Spleen (tissue), 11 donors: ENCODE measurements at regions not wholly inside any gene's neighbourhood (a gene's known extent, or its start where the extent isn't known, plus 50 kb on each side); places are given as distances from the start of the nearest gene placed in this dataset.

ENCODE experiments used
- DNase-seq: peaks from one replicate; pipeline ENCODE4 v3.0.0-alpha.2; 2020
- H3K27ac ChIP-seq, 8 donors: fragments of 200-600 bp; sonication (generic) in 7 of 8; 1 replicate in 4 of 8; 2 replicates in 4 of 8; pipeline versions ENCODE4 v1.5.0 to v1.8.0; 2016 to 2021; ENCODE audit warnings: inconsistent platforms in 4 of 8, mild to moderate bottlenecking in 4 of 8, moderate library complexity in 1 of 8
- H3K27me3 ChIP-seq, 7 donors: fragments of 200-600 bp; sonication (generic) in 6 of 7; replicated peaks in 1 of 7; 1 replicate in 4 of 7; 2 replicates in 3 of 7; pipeline versions ENCODE4 v1.5.0 to v1.8.0; 2016 to 2021; ENCODE audit warnings: inconsistent platforms in 3 of 7, mild to moderate bottlenecking in 1 of 7
- H3K36me3 ChIP-seq, 6 donors: fragments of 200-600 bp; sonication (generic) in 5 of 6; 1 replicate in 4 of 6; 2 replicates in 2 of 6; pipeline versions ENCODE4 v1.5.0 to v1.8.0; 2016 to 2021; ENCODE audit warnings: inconsistent platforms in 2 of 6
- H3K4me1 ChIP-seq, 6 donors: fragments of 200-600 bp; sonication (generic) in 5 of 6; 1 replicate in 3 of 6; 2 replicates in 3 of 6; pipeline versions ENCODE4 v1.5.0 to v1.8.0; 2016 to 2021; ENCODE audit warnings: inconsistent platforms in 3 of 6
- H3K4me3 ChIP-seq, 8 donors: fragments of 200-600 bp; sonication (generic) in 7 of 8; 1 replicate in 4 of 8; 2 replicates in 4 of 8; pipeline versions ENCODE4 v1.5.0 to v1.8.0; 2016 to 2021; ENCODE audit warnings: inconsistent platforms in 4 of 8, mild to moderate bottlenecking in 4 of 8, moderate library complexity in 2 of 8
- H3K9me3 ChIP-seq, 8 donors: fragments of 200-600 bp; sonication (generic) in 7 of 8; 1 replicate in 4 of 8; 2 replicates in 4 of 8; pipeline versions ENCODE4 v1.5.0 to v1.8.0; 2016 to 2021; ENCODE audit warnings: inconsistent platforms in 4 of 8
- POLR2A ChIP-seq, 3 donors: fragments of 450-650 bp; IDR thresholded peaks; one replicate each; pipeline ENCODE4 v1.5.1; 2017; ENCODE audit warnings: antibody characterized with exemption in 3 of 3, mild to moderate bottlenecking in 1 of 3
- POLR2AphosphoS5 ChIP-seq, 3 donors: sonication (generic); formaldehyde crosslinking; IDR thresholded peaks; one replicate each; pipeline ENCODE4 v1.5.1; 2017; ENCODE audit warnings: antibody characterized with exemption in 3 of 3
- WGBS, 5 donors: extraction: QIAGEN DNeasy Blood & Tissue Kit in 3 of 5; methylation state at CpG; one replicate each; pipeline versions ENCODE4 v1.1.5 to v1.1.7; 2013 to 2018; 5-methylcytosine and 5-hydroxymethylcytosine counted together
- intact Hi-C: fragments of 100-400 bp; cut with DNase I; formaldehyde crosslinking; loops from one replicate; pipeline ENCODE4 v1.15.0; 2023; ENCODE audit warnings: low total_unique reads
- TF ChIP-seq, protein P1 (sequence below), 11 experiments: fragments of 200-600 bp in 7 of 11; fragments of 450-650 bp in 4 of 11; sonication (generic) in 4 of 11; IDR thresholded peaks in 8 of 11; conservative IDR thresholded peaks in 3 of 11; 1 replicate in 7 of 11; 2 replicates in 4 of 11; pipeline versions ENCODE4 v1.4.0 to v1.8.0; 2016 to 2021; ENCODE audit warnings: antibody characterized with exemption in 11 of 11, inconsistent platforms in 4 of 11, mild to moderate bottlenecking in 1 of 11
- donor health status: healthy with polysubstance abuse.
- donor health status: DM: no; HTN: no; CAD: no; lungs with moderate emphysema.
- donor health status: DM: no; HTN: no; CAD: no.
- donor health status: Bipolar disorder and iron deficiency.
- donor health status: healthy.
- donor health status: DM: no; HTN: no; CAD: no.
- donor health status: DM: yes; HTN: yes; CAD: no.

DNA sequence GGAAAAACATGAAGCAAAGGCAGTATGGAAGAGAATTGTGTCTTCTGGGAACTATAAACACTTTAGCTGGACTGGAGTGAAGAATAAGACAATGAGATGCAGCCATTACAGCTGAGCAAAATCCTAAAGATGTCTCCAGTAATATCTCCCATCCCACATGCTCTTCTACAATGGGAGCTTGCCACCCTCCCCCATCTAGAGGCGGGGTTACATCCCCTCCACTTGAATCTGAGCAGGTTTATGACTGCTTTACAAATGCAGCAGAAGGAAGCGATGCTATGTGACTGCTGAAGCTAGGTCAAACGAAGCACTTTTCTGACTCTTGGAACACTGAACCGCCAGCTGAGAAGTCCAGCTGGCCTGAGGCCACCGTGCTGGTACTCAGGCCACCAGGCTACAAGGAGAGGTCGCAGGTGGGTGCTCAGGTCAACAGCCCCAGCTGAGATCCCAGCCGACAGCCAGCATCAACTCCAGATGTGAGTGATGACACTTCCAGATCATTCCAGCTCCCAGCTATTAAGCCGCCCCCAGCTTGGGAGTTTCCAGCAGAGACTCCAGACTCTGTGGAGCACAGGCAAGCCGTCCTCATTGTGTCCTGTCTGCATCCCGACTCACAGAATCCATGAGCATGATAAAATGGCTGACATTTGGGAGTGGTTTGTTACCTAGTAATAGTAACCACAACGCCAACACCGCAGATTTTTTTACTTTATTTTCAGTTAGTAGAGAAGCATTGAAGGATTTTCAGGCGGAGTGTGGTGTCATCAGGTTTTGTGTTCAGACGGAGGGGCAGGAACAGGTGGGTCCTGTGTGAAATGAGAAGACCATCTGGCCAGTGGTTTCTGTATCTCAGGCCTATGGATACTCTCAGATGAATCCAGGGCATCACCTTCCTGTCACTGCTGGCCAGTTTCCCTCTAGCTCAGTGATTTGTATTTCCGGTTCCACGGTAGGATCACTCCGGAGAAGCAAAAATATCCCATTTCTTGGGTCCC lies 89.3 kb downstream of the NPY start:
- no peaks in the 10 kb centered on the region for H3K36me3 ChIP-seq
- no peak overlapping the region for H3K27ac ChIP-seq
- H3K27me3 ChIP-seq: no peaks in the 10 kb centered on the region
- no peak for TF ChIP-seq POLR2AphosphoS5 (IDR thresholded peaks at IDR 0.05)
- TF ChIP-seq, protein P1, sequence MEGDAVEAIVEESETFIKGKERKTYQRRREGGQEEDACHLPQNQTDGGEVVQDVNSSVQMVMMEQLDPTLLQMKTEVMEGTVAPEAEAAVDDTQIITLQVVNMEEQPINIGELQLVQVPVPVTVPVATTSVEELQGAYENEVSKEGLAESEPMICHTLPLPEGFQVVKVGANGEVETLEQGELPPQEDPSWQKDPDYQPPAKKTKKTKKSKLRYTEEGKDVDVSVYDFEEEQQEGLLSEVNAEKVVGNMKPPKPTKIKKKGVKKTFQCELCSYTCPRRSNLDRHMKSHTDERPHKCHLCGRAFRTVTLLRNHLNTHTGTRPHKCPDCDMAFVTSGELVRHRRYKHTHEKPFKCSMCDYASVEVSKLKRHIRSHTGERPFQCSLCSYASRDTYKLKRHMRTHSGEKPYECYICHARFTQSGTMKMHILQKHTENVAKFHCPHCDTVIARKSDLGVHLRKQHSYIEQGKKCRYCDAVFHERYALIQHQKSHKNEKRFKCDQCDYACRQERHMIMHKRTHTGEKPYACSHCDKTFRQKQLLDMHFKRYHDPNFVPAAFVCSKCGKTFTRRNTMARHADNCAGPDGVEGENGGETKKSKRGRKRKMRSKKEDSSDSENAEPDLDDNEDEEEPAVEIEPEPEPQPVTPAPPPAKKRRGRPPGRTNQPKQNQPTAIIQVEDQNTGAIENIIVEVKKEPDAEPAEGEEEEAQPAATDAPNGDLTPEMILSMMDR (IDR thresholded peaks at IDR 0.05 in 8 of 11, conservative IDR thresholded peaks at IDR 0.05 in 3 of 11): no peak
- TF ChIP-seq POLR2A (IDR thresholded peaks at IDR 0.05): no peak
- no peaks in the 10 kb centered on the region for H3K9me3 ChIP-seq
- H3K4me3 ChIP-seq: no peak overlapping the region
- WGBS, 5 donors: 76 to 86% (median 79%) methylated on average over 15 to 17 of the region's 17 CpGs
- intact Hi-C loops: no loop called here
- no peak for DNase-seq
- no peaks in the 10 kb centered on the region for H3K4me1 ChIP-seq

DNA sequence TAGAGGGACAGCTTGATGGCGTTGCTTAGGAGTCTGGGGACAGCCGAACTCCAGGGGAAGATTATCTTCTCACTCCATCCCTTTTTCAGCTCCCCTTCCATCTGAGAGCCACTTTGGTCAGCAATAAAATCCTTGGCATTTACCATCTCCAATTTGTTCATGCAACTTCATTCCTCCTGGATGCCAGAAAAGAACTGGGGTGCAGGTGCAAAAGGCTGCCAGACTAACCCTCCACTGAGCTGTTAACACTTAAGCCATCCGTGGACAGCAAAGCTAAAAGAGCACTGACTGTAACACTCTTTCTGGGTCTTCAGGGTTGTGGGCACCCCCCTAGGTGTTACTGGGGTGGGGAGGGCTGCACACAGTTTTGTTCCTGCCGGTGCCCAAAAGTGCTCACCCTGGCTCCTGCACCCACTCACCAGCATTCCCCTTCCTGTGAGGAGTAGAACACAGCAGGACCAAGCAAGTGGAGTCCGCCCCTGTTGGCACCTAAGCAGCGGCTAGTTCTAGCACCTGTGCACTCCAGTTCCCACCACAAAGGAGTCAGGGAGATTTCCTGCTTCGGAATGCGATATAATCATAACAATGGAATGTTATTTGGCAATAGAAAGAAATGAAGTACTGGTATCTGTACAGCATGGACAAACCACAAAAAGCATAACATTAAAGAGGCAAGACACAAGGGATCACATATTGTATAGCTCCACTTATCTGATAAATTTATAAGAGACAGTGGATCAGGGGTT lies 95.1 kb downstream of the NPY start:
- TF ChIP-seq POLR2A (IDR thresholded peaks at IDR 0.05) (no peak), POLR2AphosphoS5 (IDR thresholded peaks at IDR 0.05) (no peak)
- TF ChIP-seq, protein P1 (IDR thresholded peaks at IDR 0.05 in 8 of 11, conservative IDR thresholded peaks at IDR 0.05 in 3 of 11): no peak
- H3K27me3 ChIP-seq: no peaks in the 10 kb centered on the region
- intact Hi-C loops: no loop called here
- no peak overlapping the region for H3K27ac ChIP-seq
- no peak overlapping the region for H3K4me3 ChIP-seq
- no peaks in the 10 kb centered on the region for H3K4me1 ChIP-seq
- no peak for DNase-seq
- no peaks in the 10 kb centered on the region for H3K36me3 ChIP-seq
- peaks cover 0 to 7% (median 0%) of the 10 kb centered on the region in 8 donors for H3K9me3 ChIP-seq
- WGBS, 5 donors: 74 to 89% (median 85%) methylated on average over 8 of the region's 8 CpGs

DNA sequence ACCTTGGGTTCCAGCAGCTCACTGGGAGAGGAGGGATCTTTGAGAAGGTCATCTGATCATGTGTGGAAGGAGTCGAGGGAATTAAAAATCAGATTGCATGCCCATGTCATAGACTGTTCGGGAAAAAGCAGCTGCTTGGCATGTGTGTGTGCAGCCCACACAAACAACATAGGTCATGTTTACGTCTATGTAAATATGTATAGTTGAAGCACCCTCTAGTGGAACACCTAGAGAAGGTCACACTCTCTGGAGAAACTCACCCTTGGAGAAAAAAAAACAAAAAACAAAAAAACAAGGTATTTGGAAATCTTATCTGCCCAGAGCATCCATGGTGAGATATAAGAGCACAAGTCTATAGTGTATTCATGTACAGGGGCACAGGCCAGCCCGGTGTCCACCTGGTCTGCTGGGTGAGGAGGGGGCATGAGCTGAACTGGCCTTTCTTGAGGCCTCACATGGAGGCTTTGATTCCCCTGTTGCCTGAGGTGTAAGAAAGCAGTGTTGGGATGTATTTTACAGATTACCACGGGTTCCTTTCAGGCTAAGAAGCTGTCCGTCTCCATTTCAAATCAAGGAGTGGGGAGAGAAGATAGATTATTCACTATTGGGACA lies 98.0 kb downstream of the NPY start:
- Histone ChIP-seq H3K4me3 (no peak overlapping the region), H3K4me1 (no peaks in the 10 kb centered on the region), H3K36me3 (no peaks in the 10 kb centered on the region), H3K27ac (no peak overlapping the region), H3K27me3 (no peaks in the 10 kb centered on the region), H3K9me3 (peaks cover 0 to 7% (median 0%) of the 10 kb centered on the region in 8 donors)
- TF ChIP-seq, protein P1 (IDR thresholded peaks at IDR 0.05 in 8 of 11, conservative IDR thresholded peaks at IDR 0.05 in 3 of 11): peak in 3 of 11 experiments; percentile 21 to 36 (median 35)
- no peak for TF ChIP-seq POLR2AphosphoS5 (IDR thresholded peaks at IDR 0.05)
- intact Hi-C loops: no loop called here
- no peak for DNase-seq
- 52 to 70% (median 63%) methylated on average over 6 of the region's 6 CpGs for WGBS, 5 donors
